ENCODE measurements at regions not wholly inside any gene's neighbourhood (a gene's known extent, or its start where the extent isn't known, plus 50 kb on each side); places are given as distances from the start of the nearest gene placed in this dataset.
A peak's percentile ranks its signal among the peaks of the same experiment; 100 is the strongest.

DNA sequence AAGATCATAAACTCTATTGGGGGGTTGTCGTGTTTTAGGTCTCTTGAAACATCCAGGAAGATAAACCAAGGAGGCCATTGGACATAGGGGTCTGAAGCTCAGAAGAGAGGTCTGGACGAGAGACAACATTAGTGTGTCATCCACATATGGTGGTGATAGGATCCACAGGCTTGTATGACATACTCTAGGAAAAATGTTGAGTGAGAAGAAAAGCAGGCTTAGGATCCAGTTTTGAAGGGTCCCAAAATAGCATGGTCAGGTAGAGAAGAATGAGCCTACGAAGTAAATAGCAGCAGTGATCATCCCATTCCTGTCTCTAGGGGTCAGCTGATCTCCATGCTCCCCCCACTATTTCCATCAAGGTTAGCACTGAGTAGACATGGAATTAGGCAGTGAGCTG lies 166.8 kb downstream of the ANKRD30B start:
- DNase-seq = no peak
- H3K4me1 ChIP-seq = no peaks in the 10 kb centered on the region
- no peak overlapping the region for H3K27ac ChIP-seq
- H3K9me3 ChIP-seq = no peaks in the 10 kb centered on the region
- H3K27me3 ChIP-seq = no peaks in the 10 kb centered on the region
- H3K36me3 ChIP-seq = no peaks in the 10 kb centered on the region
- H3K4me3 ChIP-seq = no peak overlapping the region
- no peak for TF ChIP-seq POLR2A (IDR thresholded peaks at IDR 0.05)
- TF ChIP-seq, protein P1, sequence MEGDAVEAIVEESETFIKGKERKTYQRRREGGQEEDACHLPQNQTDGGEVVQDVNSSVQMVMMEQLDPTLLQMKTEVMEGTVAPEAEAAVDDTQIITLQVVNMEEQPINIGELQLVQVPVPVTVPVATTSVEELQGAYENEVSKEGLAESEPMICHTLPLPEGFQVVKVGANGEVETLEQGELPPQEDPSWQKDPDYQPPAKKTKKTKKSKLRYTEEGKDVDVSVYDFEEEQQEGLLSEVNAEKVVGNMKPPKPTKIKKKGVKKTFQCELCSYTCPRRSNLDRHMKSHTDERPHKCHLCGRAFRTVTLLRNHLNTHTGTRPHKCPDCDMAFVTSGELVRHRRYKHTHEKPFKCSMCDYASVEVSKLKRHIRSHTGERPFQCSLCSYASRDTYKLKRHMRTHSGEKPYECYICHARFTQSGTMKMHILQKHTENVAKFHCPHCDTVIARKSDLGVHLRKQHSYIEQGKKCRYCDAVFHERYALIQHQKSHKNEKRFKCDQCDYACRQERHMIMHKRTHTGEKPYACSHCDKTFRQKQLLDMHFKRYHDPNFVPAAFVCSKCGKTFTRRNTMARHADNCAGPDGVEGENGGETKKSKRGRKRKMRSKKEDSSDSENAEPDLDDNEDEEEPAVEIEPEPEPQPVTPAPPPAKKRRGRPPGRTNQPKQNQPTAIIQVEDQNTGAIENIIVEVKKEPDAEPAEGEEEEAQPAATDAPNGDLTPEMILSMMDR (IDR thresholded peaks at IDR 0.05) = no peak

- Histone ChIP-seq H3K36me3 (no peaks in the 10 kb centered on the region), H3K4me1 (peaks cover 0 to 14% (median 3%) of the 10 kb centered on the region in 4 donors), H3K9me3 (no peaks in the 10 kb centered on the region), H3K27ac (no peak overlapping the region), H3K27me3 (no peaks in the 10 kb centered on the region), H3K4me3 (no peak overlapping the region)
- DNase-seq = no peak
- TF ChIP-seq POLR2A (IDR thresholded peaks at IDR 0.05) = no peak
- TF ChIP-seq, protein P1 (IDR thresholded peaks at IDR 0.05) = no peak
Measured at GRCh38 chr18:14916181-14916580, 168.2 kb downstream of the ANKRD30B start.

- Histone ChIP-seq H3K9me3 (no peaks in the 10 kb centered on the region), H3K4me1 (peaks cover 0 to 19% (median 3%) of the 10 kb centered on the region in 4 donors), H3K36me3 (no peaks in the 10 kb centered on the region), H3K4me3 (no peak overlapping the region), H3K27ac (no peak overlapping the region), H3K27me3 (no peaks in the 10 kb centered on the region)
- no peak for DNase-seq
- TF ChIP-seq, protein P1 (IDR thresholded peaks at IDR 0.05) = no peak
- no peak for TF ChIP-seq POLR2A (IDR thresholded peaks at IDR 0.05)
Measured at GRCh38 chr18:14916851-14917250, 168.9 kb downstream of the ANKRD30B start.

DNA sequence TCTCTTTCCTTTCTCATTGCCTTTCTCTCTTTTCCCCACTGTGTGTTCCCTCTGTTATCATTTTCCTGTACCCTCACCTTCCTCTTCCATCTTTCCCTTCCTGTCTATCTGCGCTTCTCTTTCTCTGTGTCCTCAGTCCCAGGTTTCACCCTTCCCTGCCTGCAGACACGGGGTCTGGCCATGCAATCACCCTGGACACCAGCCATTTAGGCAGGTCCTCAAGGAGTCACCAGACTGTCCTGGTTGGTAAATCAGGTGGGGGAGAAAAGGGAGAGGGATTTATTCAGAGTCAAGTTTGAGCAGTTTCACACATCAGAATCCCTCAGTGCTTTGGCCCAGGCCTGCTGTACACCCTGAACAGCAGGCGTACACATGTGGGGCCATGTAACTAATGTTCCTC lies 169.3 kb downstream of the ANKRD30B start:
- Histone ChIP-seq H3K4me3 (no peak overlapping the region), H3K36me3 (no peaks in the 10 kb centered on the region)

DNA sequence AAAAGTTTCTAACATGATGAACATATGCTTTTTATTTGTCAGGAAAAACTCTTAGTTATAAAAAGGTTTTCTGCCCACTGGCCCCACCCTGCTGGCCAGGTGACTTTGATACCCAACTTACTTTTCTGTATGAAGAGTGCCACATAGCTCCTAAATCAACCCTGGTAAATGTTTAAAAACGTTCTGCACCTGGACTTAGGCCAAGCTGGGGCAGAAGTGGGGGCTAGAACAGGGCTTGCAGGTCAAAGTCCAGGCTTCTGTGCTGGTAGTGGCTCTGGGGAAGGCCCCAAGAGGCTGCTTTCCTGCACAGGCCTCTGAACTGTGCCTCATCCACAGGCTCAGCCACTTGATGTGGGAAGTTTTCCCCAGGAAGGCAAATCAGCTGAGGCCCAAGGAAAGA lies 171.7 kb downstream of the ANKRD30B start:
- TF ChIP-seq, protein P1 (IDR thresholded peaks at IDR 0.05) = no peak
- DNase-seq = peak in 2 of 3 donors; percentile 69
- peaks cover 0 to 23% (median 3%) of the 10 kb centered on the region in 4 donors for H3K4me1 ChIP-seq
- H3K27ac ChIP-seq = peak overlapping the region in 3 of 4 donors; percentile 12 to 84 (median 45)
- H3K36me3 ChIP-seq = no peaks in the 10 kb centered on the region
- no peak overlapping the region for H3K4me3 ChIP-seq
- no peaks in the 10 kb centered on the region for H3K27me3 ChIP-seq
- no peaks in the 10 kb centered on the region for H3K9me3 ChIP-seq

More for the DNA sequence above, 169.3 kb downstream of the ANKRD30B start:
- Histone ChIP-seq H3K4me1 (peaks cover 0 to 23% (median 3%) of the 10 kb centered on the region in 4 donors), H3K9me3 (no peaks in the 10 kb centered on the region), H3K27ac (no peak overlapping the region), H3K27me3 (no peaks in the 10 kb centered on the region)
- TF ChIP-seq, protein P1 (IDR thresholded peaks at IDR 0.05) = no peak
- DNase-seq = no peak

DNA sequence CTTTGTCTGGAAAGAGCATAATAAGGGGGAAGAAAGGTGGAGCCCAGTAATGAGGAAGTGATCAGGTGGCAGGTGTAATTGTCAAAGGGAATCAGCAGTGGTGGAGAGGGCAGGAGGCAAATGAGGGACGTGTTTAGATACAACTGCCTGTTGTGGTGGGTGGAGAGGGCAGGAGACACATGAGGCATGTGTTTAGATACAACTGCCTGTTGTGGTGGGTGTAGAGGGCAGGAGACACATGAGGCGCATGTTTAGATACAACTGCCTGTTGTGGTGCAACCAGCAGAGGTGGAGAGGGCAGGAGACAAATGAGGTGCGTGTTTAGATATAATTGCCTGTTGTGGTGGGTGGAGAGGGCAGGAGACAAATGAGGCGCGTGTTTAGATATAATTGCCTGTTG lies 173.1 kb downstream of the ANKRD30B start:
- no peak for DNase-seq
- Histone ChIP-seq H3K4me1 (peaks cover 0 to 23% (median 3%) of the 10 kb centered on the region in 4 donors), H3K27ac (peak overlapping the region in 2 of 4 donors; percentile 22 to 84), H3K36me3 (no peaks in the 10 kb centered on the region), H3K9me3 (no peaks in the 10 kb centered on the region), H3K4me3 (no peak overlapping the region), H3K27me3 (no peaks in the 10 kb centered on the region)
- no peak for TF ChIP-seq POLR2A (IDR thresholded peaks at IDR 0.05)
- TF ChIP-seq, protein P1 (IDR thresholded peaks at IDR 0.05) = no peak

Data from Peyer's patch (tissue), 4 donors.